ENCODE measurements at regions not wholly inside any gene's neighbourhood (a gene's known extent, or its start where the extent isn't known, plus 50 kb on each side); places are given as distances from the start of the nearest gene placed in this dataset.
A peak's percentile ranks its signal among the peaks of the same experiment; 100 is the strongest.

GRCh38 chr10:59578741-59579140, 130.9 kb downstream of the SLC16A9 start:
- H3K4me3 ChIP-seq (ENCODE audit: low read length), result no peak overlapping the region
- H3K36me3 ChIP-seq (ENCODE audit: insufficient read depth, low read length), result no peaks in the 10 kb centered on the region
- no peak overlapping the region for H3K9ac ChIP-seq (ENCODE audit: low read depth, low read length)
- no peaks in the 10 kb centered on the region for H3K9me3 ChIP-seq (ENCODE audit: insufficient read depth, low read depth, low read length)
- H3K4me1 ChIP-seq (ENCODE audit: insufficient read depth, low read length), result 0 out of 2 replicates have a peak, but pooled peaks cover 3% of the 10 kb centered on the region
- H3K27me3 ChIP-seq (ENCODE audit: insufficient read depth, low read length), result no peaks in the 10 kb centered on the region
- WGBS, result 96% methylated on average over 4 of the region's 4 CpGs
- H3K27ac ChIP-seq (ENCODE audit: low read depth, low read length), result no peak overlapping the region

- 97% methylated on average over 2 of the region's 2 CpGs for WGBS
- Histone ChIP-seq H3K27me3 (ENCODE audit: insufficient read depth, low read length) (no peaks in the 10 kb centered on the region), H3K36me3 (ENCODE audit: insufficient read depth, low read length) (no peaks in the 10 kb centered on the region)
These were observed 131.7 kb downstream of the SLC16A9 start for GRCh38 chr10:59577984-59578383.

GRCh38 chr10:59575269-59575668, 134.4 kb downstream of the SLC16A9 start:
- H3K27me3 ChIP-seq (ENCODE audit: insufficient read depth, low read length), result no peaks in the 10 kb centered on the region
- H3K9ac ChIP-seq (ENCODE audit: low read depth, low read length), result no peak overlapping the region
- no peaks in the 10 kb centered on the region for H3K9me3 ChIP-seq (ENCODE audit: insufficient read depth, low read depth, low read length)
- H3K36me3 ChIP-seq (ENCODE audit: insufficient read depth, low read length), result no peaks in the 10 kb centered on the region
- H3K27ac ChIP-seq (ENCODE audit: low read depth, low read length), result no peak overlapping the region
- H3K4me1 ChIP-seq (ENCODE audit: insufficient read depth, low read length), result 0 out of 2 replicates have a peak, but pooled peaks cover 3% of the 10 kb centered on the region
- H3K4me3 ChIP-seq (ENCODE audit: low read length), result no peak overlapping the region

More at GRCh38 chr10:59577984-59578383, 131.7 kb downstream of the SLC16A9 start:
- H3K9me3 ChIP-seq (ENCODE audit: insufficient read depth, low read depth, low read length), result no peaks in the 10 kb centered on the region
- no peak overlapping the region for H3K9ac ChIP-seq (ENCODE audit: low read depth, low read length)
- H3K27ac ChIP-seq (ENCODE audit: low read depth, low read length), result no peak overlapping the region
- no peak overlapping the region for H3K4me3 ChIP-seq (ENCODE audit: low read length)
- 0 out of 2 replicates have a peak, but pooled peaks cover 3% of the 10 kb centered on the region for H3K4me1 ChIP-seq (ENCODE audit: insufficient read depth, low read length)

- no peak overlapping the region for H3K4me3 ChIP-seq (ENCODE audit: low read length)
- no peaks in the 10 kb centered on the region for H3K4me1 ChIP-seq (ENCODE audit: insufficient read depth, low read length)
- H3K36me3 ChIP-seq (ENCODE audit: insufficient read depth, low read length), result no peaks in the 10 kb centered on the region
- no peaks in the 10 kb centered on the region for H3K9me3 ChIP-seq (ENCODE audit: insufficient read depth, low read depth, low read length)
- H3K27ac ChIP-seq (ENCODE audit: low read depth, low read length), result no peak overlapping the region
- 100% methylated on average over 1 of the region's 1 CpG for WGBS
- no peaks in the 10 kb centered on the region for H3K27me3 ChIP-seq (ENCODE audit: insufficient read depth, low read length)
- H3K9ac ChIP-seq (ENCODE audit: low read depth, low read length), result no peak overlapping the region
These were observed 146.1 kb downstream of the SLC16A9 start for GRCh38 chr10:59563531-59563930.

- no peaks in the 10 kb centered on the region for H3K27me3 ChIP-seq (ENCODE audit: insufficient read depth, low read length)
- H3K27ac ChIP-seq (ENCODE audit: low read depth, low read length), result no peak overlapping the region
- no peaks in the 10 kb centered on the region for H3K9me3 ChIP-seq (ENCODE audit: insufficient read depth, low read depth, low read length)
- H3K4me1 ChIP-seq (ENCODE audit: insufficient read depth, low read length), result peaks cover 12% of the 10 kb centered on the region
- WGBS, result 84% methylated on average over 3 of the region's 3 CpGs
- H3K36me3 ChIP-seq (ENCODE audit: insufficient read depth, low read length), result no peaks in the 10 kb centered on the region
- H3K9ac ChIP-seq (ENCODE audit: low read depth, low read length), result no peak overlapping the region
- H3K4me3 ChIP-seq (ENCODE audit: low read length), result no peak overlapping the region
These were observed 147.5 kb downstream of the SLC16A9 start for GRCh38 chr10:59562126-59562525.

GRCh38 chr10:59561477-59562121, 148.1 kb downstream of the SLC16A9 start:
- Histone ChIP-seq H3K27ac (ENCODE audit: low read depth, low read length) (no peak overlapping the region), H3K9me3 (ENCODE audit: insufficient read depth, low read depth, low read length) (no peaks in the 10 kb centered on the region), H3K27me3 (ENCODE audit: insufficient read depth, low read length) (no peaks in the 10 kb centered on the region), H3K4me3 (ENCODE audit: low read length) (no peak overlapping the region), H3K9ac (ENCODE audit: low read depth, low read length) (no peak overlapping the region), H3K36me3 (ENCODE audit: insufficient read depth, low read length) (no peaks in the 10 kb centered on the region), H3K4me1 (ENCODE audit: insufficient read depth, low read length) (peaks cover 18% of the 10 kb centered on the region)
- WGBS, result 91% methylated on average over 3 of the region's 3 CpGs

- Histone ChIP-seq H3K9ac (ENCODE audit: low read depth, low read length) (no peak overlapping the region), H3K36me3 (ENCODE audit: insufficient read depth, low read length) (no peaks in the 10 kb centered on the region), H3K4me1 (ENCODE audit: insufficient read depth, low read length) (peaks cover 21% of the 10 kb centered on the region), H3K27me3 (ENCODE audit: insufficient read depth, low read length) (no peaks in the 10 kb centered on the region), H3K4me3 (ENCODE audit: low read length) (no peak overlapping the region), H3K9me3 (ENCODE audit: insufficient read depth, low read depth, low read length) (no peaks in the 10 kb centered on the region), H3K27ac (ENCODE audit: low read depth, low read length) (no peak overlapping the region)
- 91% methylated on average over 2 of the region's 2 CpGs for WGBS
These were observed 148.7 kb downstream of the SLC16A9 start for GRCh38 chr10:59560990-59561389.

- Histone ChIP-seq H3K27ac (ENCODE audit: low read depth, low read length) (no peak overlapping the region), H3K4me1 (ENCODE audit: insufficient read depth, low read length) (peaks cover 21% of the 10 kb centered on the region), H3K36me3 (ENCODE audit: insufficient read depth, low read length) (no peaks in the 10 kb centered on the region), H3K27me3 (ENCODE audit: insufficient read depth, low read length) (no peaks in the 10 kb centered on the region), H3K9me3 (ENCODE audit: insufficient read depth, low read depth, low read length) (no peaks in the 10 kb centered on the region), H3K4me3 (ENCODE audit: low read length) (no peak overlapping the region), H3K9ac (ENCODE audit: low read depth, low read length) (no peak overlapping the region)
- WGBS, result 85% methylated on average over 2 of the region's 2 CpGs
These were observed 149.5 kb downstream of the SLC16A9 start for GRCh38 chr10:59560161-59560560.

GRCh38 chr10:59558066-59558465, 151.6 kb downstream of the SLC16A9 start:
- Histone ChIP-seq H3K36me3 (ENCODE audit: insufficient read depth, low read length) (no peaks in the 10 kb centered on the region), H3K4me1 (ENCODE audit: insufficient read depth, low read length) (peaks cover 21% of the 10 kb centered on the region), H3K9me3 (ENCODE audit: insufficient read depth, low read depth, low read length) (no peaks in the 10 kb centered on the region), H3K9ac (ENCODE audit: low read depth, low read length) (no peak overlapping the region), H3K27ac (ENCODE audit: low read depth, low read length) (no peak overlapping the region), H3K4me3 (ENCODE audit: low read length) (no peak overlapping the region), H3K27me3 (ENCODE audit: insufficient read depth, low read length) (no peaks in the 10 kb centered on the region)
- WGBS, result 91% methylated on average over 4 of the region's 4 CpGs

GRCh38 chr10:59557642-59558041, 152.0 kb downstream of the SLC16A9 start:
- Histone ChIP-seq H3K9ac (ENCODE audit: low read depth, low read length) (no peak overlapping the region), H3K4me3 (ENCODE audit: low read length) (no peak overlapping the region), H3K27me3 (ENCODE audit: insufficient read depth, low read length) (no peaks in the 10 kb centered on the region), H3K27ac (ENCODE audit: low read depth, low read length) (peak overlapping the region; percentile 22), H3K9me3 (ENCODE audit: insufficient read depth, low read depth, low read length) (no peaks in the 10 kb centered on the region), H3K4me1 (ENCODE audit: insufficient read depth, low read length) (peaks cover 21% of the 10 kb centered on the region), H3K36me3 (ENCODE audit: insufficient read depth, low read length) (no peaks in the 10 kb centered on the region)
- WGBS, result 25% methylated on average over 3 of the region's 3 CpGs

- WGBS, result 41% methylated on average over 1 of the region's 1 CpG
- Histone ChIP-seq H3K4me3 (ENCODE audit: low read length) (no peak overlapping the region), H3K27me3 (ENCODE audit: insufficient read depth, low read length) (no peaks in the 10 kb centered on the region), H3K36me3 (ENCODE audit: insufficient read depth, low read length) (no peaks in the 10 kb centered on the region), H3K27ac (ENCODE audit: low read depth, low read length) (peak overlapping the region; percentile 22; the same call in 1 of the 2 replicates), H3K9me3 (ENCODE audit: insufficient read depth, low read depth, low read length) (no peaks in the 10 kb centered on the region), H3K4me1 (ENCODE audit: insufficient read depth, low read length) (peaks cover 21% of the 10 kb centered on the region), H3K9ac (ENCODE audit: low read depth, low read length) (no peak overlapping the region)
These were observed 152.6 kb downstream of the SLC16A9 start for GRCh38 chr10:59557052-59557451.

All from HUES64 (cell line).